BJ (cell line): ENCODE measurements at regions not wholly inside any gene's neighbourhood (a gene's known extent, or its start where the extent isn't known, plus 50 kb on each side); places are given as distances from the start of the nearest gene placed in this dataset.
"Not testable (repeated sequence)": the region's sequence is repeated elsewhere in the genome, so short reads cannot be mapped to it uniquely, and the experiment has no call there.

Source experiments
- CTCF ChIA-PET: fragments of 350-600 bp; formaldehyde crosslinking; extraction: SDS; loops from one replicate; lab custom pipeline; 2021; ENCODE audit warnings: antibody characterized with exemption, inconsistent platforms; lab: Yijun Ruan, JAX
- POLR2A ChIA-PET: fragments of 300-600 bp; sonication (Branson Sonifier 250); formaldehyde crosslinking; extraction: SDS; loops from one replicate; lab custom pipeline; 2021; ENCODE audit warnings: antibody characterized with exemption; lab: Charles Lee
- DNase-seq: peaks from one replicate; pipeline ENCODE4 v3.0.0-alpha.2; 2011; ENCODE audit warnings: low read depth
- H3K27me3 ChIP-seq: 2 replicates; pipeline ENCODE4 v1.6.0; 2011; ENCODE audit warnings: low read length; ENCODE audit not compliant: control insufficient read depth, insufficient read depth
- H3K36me3 ChIP-seq: 2 replicates; pipeline ENCODE4 v1.5.1; 2011; ENCODE audit warnings: low read length; ENCODE audit not compliant: control insufficient read depth, insufficient read depth
- H3K4me3 ChIP-seq: 2 replicates; pipeline ENCODE4 v1.5.1; 2011; ENCODE audit warnings: low read depth, mild to moderate bottlenecking, control low read depth, low read length
- TF ChIP-seq, protein P1 (sequence below): IDR thresholded peaks from 2 replicates; pipeline ENCODE4 v1.5.1; 2011; ENCODE audit warnings: low read depth, mild to moderate bottlenecking, control low read depth, inconsistent platforms, low read length, moderate library complexity; ENCODE audit not compliant: insufficient read depth

DNA sequence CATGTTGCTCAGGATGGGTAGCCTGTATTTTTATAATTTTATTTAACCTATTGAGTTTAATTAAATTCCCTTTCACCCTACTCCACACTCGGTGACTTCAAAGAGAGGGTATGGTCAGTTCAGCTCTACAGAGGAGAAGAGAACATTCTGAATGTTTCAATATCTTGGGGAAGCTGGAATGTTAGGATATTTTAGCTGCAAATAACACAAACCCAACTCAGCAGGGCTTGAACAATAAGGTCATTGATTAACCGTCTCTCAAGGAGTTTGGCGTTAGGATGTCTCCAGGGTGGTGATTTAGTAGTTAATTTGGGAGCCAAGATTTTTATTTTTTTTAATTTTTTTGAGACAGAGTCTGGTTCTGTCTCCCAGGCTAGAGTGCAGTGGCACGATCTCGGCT, 143.6 kb upstream of the SALL4 start:
- Histone ChIP-seq H3K4me3 (no peak overlapping the region), H3K27me3 (no peaks in the 10 kb centered on the region), H3K36me3 (no peaks in the 10 kb centered on the region)
- DNase-seq, result no peak
- CTCF ChIA-PET, result interaction anchor here (0.9 to 1.3 kb wide), 2 partner anchors 13 to 15 kb away, joined by 3 to 4 read pairs; no protein-coding TSS in a partner anchor
- POLR2A ChIA-PET, result no interaction called here
- TF ChIP-seq, protein P1, sequence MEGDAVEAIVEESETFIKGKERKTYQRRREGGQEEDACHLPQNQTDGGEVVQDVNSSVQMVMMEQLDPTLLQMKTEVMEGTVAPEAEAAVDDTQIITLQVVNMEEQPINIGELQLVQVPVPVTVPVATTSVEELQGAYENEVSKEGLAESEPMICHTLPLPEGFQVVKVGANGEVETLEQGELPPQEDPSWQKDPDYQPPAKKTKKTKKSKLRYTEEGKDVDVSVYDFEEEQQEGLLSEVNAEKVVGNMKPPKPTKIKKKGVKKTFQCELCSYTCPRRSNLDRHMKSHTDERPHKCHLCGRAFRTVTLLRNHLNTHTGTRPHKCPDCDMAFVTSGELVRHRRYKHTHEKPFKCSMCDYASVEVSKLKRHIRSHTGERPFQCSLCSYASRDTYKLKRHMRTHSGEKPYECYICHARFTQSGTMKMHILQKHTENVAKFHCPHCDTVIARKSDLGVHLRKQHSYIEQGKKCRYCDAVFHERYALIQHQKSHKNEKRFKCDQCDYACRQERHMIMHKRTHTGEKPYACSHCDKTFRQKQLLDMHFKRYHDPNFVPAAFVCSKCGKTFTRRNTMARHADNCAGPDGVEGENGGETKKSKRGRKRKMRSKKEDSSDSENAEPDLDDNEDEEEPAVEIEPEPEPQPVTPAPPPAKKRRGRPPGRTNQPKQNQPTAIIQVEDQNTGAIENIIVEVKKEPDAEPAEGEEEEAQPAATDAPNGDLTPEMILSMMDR, result no peak

DNA sequence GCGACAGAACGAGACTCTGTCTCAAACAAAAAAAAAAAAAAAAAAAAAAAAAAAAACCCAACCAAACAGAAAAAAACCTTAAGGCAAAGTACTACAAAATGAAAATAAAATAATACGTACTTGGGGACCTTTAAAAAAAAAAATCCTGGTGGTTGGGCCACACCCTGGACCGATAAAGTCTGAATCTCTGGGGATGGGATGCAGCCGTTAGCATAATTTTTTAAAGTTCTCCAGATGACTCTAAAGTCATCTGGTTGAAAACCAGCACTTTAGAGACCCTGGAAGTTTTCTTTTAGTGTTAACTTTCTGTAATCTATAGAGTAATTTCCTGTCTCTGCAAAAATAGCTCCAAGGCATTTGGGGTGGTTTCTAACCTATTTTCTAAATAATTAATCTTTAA, 142.9 kb upstream of the SALL4 start:
- ChIA-PET CTCF (interaction anchor here (1.3 kb wide), 1 partner anchor 14 kb away, joined by 3 read pairs; no protein-coding TSS in a partner anchor), POLR2A (no interaction called here)
- Histone ChIP-seq H3K4me3 (no peak overlapping the region), H3K36me3 (no peaks in the 10 kb centered on the region), H3K27me3 (no peaks in the 10 kb centered on the region)
- no peak for DNase-seq
- TF ChIP-seq, protein P1, result no peak

DNA sequence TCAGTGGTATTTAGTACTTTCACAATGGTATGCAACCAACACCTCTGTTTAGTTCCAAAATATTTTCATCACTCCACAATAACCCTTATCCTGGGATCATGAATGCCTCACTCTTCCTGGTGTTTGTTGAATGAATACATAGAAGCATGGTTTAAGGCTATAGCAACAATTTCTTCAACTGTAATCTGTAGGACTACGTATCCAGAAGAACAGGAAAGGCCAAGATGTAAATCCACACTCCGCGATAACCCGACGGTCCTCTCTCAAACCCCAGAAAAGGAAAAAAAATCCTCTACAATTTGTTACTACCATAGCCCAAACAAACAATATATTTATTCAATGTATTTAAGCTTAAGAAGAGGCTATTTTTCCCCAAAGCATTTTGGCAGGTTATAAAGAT, 141.4 kb upstream of the SALL4 start:
- TF ChIP-seq, protein P1, result no peak
- H3K36me3 ChIP-seq, result no peaks in the 10 kb centered on the region
- ChIA-PET POLR2A (no interaction called here), CTCF (no interaction called here)
- no peak overlapping the region for H3K4me3 ChIP-seq
- H3K27me3 ChIP-seq, result no peaks in the 10 kb centered on the region
- no peak for DNase-seq

DNA sequence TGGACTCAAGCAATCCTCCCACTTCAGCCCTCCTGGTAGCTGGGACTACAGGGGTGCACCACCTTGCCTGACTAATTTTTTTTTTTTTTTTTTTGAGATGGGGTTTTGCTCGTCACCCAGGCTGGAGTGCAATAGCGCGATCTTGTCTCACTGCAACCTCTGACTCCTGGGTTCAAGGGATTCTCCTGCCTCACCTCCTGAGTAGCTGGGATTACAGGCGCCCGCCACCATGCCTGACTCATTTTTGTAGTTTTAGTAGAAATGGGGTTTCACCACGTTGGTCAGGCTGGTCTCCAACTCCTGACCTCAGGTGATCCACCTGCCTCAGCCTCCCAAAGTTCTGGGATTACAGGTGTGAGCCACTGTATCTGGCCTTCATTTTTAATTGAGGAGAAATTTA, 141.0 kb upstream of the SALL4 start:
- DNase-seq, H3K4me3 ChIP-seq, POLR2A ChIA-PET, H3K36me3 ChIP-seq, H3K27me3 ChIP-seq: not testable (repeated sequence)
- CTCF ChIA-PET, result interaction anchor here (0.6 kb wide), 1 partner anchor 12 kb away, joined by 3 read pairs; no protein-coding TSS in a partner anchor

DNA sequence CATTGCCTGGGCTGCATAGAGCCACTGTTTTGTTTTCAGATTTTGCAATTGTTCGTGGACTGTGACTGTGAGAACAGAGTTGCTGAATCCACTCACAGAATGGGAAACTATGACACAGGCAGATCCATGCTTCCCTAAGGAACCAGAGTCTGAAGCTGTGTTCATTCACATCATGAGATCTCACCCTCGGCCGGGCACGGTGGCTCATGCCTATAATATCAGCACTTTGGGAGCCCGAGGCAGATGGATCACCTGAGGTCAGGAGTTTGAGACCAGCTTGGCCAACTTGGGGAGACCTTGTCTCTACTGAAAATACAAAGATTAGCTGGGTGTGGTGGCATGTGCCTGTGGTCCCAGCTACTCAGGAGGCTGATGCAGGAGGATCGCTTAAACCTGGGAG, 139.2 kb upstream of the SALL4 start:
- Histone ChIP-seq H3K36me3 (no peaks in the 10 kb centered on the region), H3K27me3 (no peaks in the 10 kb centered on the region), H3K4me3 (no peak overlapping the region)
- TF ChIP-seq, protein P1, result no peak
- no peak for DNase-seq
- ChIA-PET POLR2A (no interaction called here), CTCF (interaction anchor here (1.2 kb wide), 1 partner anchor 11 kb away, joined by 3 read pairs; no protein-coding TSS in a partner anchor)

DNA sequence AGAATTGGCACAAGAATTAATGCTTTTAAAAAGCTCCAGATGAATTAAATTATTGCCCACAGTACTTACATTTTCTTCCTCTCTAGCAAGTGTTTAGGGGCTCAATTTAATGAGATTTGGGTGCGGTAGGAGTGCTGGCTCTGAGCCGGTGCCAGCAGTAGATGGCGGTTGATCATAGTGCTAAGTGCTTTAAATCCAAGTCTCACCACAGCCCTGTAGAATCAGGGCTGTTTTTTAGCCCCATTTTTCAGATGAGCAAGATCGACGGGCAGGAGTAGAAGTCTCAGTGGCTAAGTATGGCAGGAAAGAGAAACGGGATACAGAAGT, 136.9 kb upstream of the SALL4 start:
- Histone ChIP-seq H3K36me3 (no peaks in the 10 kb centered on the region), H3K4me3 (no peak overlapping the region), H3K27me3 (no peaks in the 10 kb centered on the region)
- CTCF ChIA-PET, result no interaction called here
- no peak for DNase-seq
- TF ChIP-seq, protein P1, result no peak
- POLR2A ChIA-PET, result no interaction called here
